ENCODE measurements at regions not wholly inside any gene's neighbourhood (a gene's known extent, or its start where the extent isn't known, plus 50 kb on each side); places are given as distances from the start of the nearest gene placed in this dataset.

DNA sequence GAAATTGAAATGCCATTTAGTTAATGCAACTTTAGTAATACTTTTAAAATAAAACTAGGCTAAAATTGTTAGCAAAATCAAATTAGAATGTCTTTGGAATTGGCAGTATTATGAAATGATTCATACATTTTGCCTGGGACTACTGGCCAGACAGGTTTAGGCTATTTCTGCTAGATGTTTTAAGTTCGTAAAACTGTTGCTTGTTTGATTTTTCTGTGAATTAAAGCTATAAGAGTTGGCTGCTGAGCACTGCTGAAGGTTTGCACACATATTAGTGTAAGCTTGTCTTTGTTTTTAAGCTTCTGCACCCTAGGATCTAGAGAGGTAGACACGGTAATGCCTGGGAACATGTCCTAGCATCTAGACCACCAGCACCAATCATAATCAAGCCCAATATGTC lies 1094.6 kb upstream of the ADGRL4 start:
- no peak for ATAC-seq
- H3K9me3 ChIP-seq (ENCODE audit: control insufficient read depth, low read length, poor library complexity, severe bottlenecking), result no peaks in the 10 kb centered on the region
- no peak for DNase-seq
- Mint-ChIP-seq H3K4me1 (no peaks in the 10 kb centered on the region), H3K4me3 (no peak overlapping the region), H3K36me3 (ENCODE audit: low read depth) (no peaks in the 10 kb centered on the region), H3K27me3 (no peaks in the 10 kb centered on the region), H3K27ac (no peak overlapping the region)

- no peak for DNase-seq
- Mint-ChIP-seq H3K4me3 (no peak overlapping the region), H3K36me3 (ENCODE audit: low read depth) (no peaks in the 10 kb centered on the region), H3K4me1 (no peaks in the 10 kb centered on the region), H3K27ac (no peak overlapping the region), H3K27me3 (no peaks in the 10 kb centered on the region)
- no peaks in the 10 kb centered on the region for H3K9me3 ChIP-seq (ENCODE audit: control insufficient read depth, low read length, poor library complexity, severe bottlenecking)
- ATAC-seq, result no peak
Measured at GRCh38 chr1:80099713-80100112, 1093.2 kb upstream of the ADGRL4 start.

DNA sequence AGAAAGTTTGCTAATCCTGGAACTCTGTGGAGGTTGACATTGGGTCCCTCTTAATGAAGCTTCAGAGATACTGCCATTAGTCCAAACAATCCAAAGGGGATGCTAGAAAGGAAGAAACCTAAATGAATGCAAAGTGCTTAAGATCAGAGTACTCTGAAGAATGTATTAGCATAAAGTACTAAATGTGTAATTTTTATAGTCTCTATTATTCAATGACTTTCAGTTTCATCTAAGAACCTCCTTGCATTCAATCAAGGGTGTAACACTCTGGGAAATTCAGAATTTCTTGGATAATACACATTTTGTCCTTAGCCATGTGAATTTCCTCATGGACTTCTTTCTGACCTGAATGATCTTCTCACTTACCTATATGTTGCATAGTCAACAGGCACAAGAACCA lies 1078.5 kb upstream of the ADGRL4 start:
- DNase-seq (no peak), ATAC-seq (no peak)
- Mint-ChIP-seq H3K36me3 (ENCODE audit: low read depth) (no peaks in the 10 kb centered on the region), H3K4me3 (no peak overlapping the region), H3K27me3 (no peaks in the 10 kb centered on the region), H3K4me1 (no peaks in the 10 kb centered on the region), H3K27ac (no peak overlapping the region)
- H3K9me3 ChIP-seq (ENCODE audit: control insufficient read depth, low read length, poor library complexity, severe bottlenecking), result no peaks in the 10 kb centered on the region

- H3K27me3 Mint-ChIP-seq, result no peaks in the 10 kb centered on the region
- DNase-seq (no peak), ATAC-seq (no peak)
- H3K36me3 Mint-ChIP-seq (ENCODE audit: low read depth), result no peaks in the 10 kb centered on the region
- no peaks in the 10 kb centered on the region for H3K4me1 Mint-ChIP-seq
- H3K4me3 Mint-ChIP-seq, result no peak overlapping the region
- no peaks in the 10 kb centered on the region for H3K9me3 ChIP-seq (ENCODE audit: control insufficient read depth, low read length, poor library complexity, severe bottlenecking)
- H3K27ac Mint-ChIP-seq, result no peak overlapping the region
Measured at GRCh38 chr1:80083892-80084291, 1077.4 kb upstream of the ADGRL4 start.

- Mint-ChIP-seq H3K27me3 (no peaks in the 10 kb centered on the region), H3K4me3 (no peak overlapping the region), H3K27ac (no peak overlapping the region), H3K36me3 (ENCODE audit: low read depth) (no peaks in the 10 kb centered on the region), H3K4me1 (no peaks in the 10 kb centered on the region)
- ATAC-seq (no peak), DNase-seq (no peak)
- no peaks in the 10 kb centered on the region for H3K9me3 ChIP-seq (ENCODE audit: control insufficient read depth, low read length, poor library complexity, severe bottlenecking)
Measured at GRCh38 chr1:80076469-80076868, 1069.9 kb upstream of the ADGRL4 start.

GRCh38 chr1:80075351-80075750 lies 1068.8 kb upstream of the ADGRL4 start:
- no peak for DNase-seq
- ATAC-seq, result no peak
- H3K9me3 ChIP-seq (ENCODE audit: control insufficient read depth, low read length, poor library complexity, severe bottlenecking), result no peaks in the 10 kb centered on the region
- no peaks in the 10 kb centered on the region for H3K4me1 Mint-ChIP-seq
- H3K27me3 Mint-ChIP-seq, result no peaks in the 10 kb centered on the region
- no peaks in the 10 kb centered on the region for H3K36me3 Mint-ChIP-seq (ENCODE audit: low read depth)
- no peak overlapping the region for H3K4me3 Mint-ChIP-seq
- H3K27ac Mint-ChIP-seq, result no peak overlapping the region

- H3K4me1 Mint-ChIP-seq, result no peaks in the 10 kb centered on the region
- ATAC-seq, result no peak
Measured at GRCh38 chr1:80072563-80072962, 1066.0 kb upstream of the ADGRL4 start.

DNA sequence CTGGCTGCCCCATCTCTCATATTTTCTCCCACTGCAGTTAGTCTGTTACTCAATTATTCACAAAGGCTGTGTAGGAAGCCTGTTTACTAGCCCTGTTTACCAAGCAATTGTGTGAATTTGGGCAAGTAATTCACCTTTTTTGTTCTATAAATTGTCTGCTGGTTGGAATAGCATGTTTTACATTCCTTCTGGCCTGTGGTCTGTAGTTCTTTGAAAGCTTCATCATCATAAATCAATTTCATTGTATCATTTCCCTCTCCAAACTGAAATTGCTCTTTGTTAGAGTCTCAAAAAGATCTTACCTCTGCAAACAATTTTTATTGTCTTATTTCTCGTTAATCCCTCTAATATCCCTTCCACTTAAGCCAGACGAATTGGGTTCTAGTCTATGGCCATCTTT lies 1059.5 kb upstream of the ADGRL4 start:
- H3K36me3 Mint-ChIP-seq (ENCODE audit: low read depth), result no peaks in the 10 kb centered on the region
- no peaks in the 10 kb centered on the region for H3K27me3 Mint-ChIP-seq
- no peak overlapping the region for H3K27ac Mint-ChIP-seq
- H3K4me1 Mint-ChIP-seq, result no peaks in the 10 kb centered on the region
- no peak overlapping the region for H3K4me3 Mint-ChIP-seq
- ATAC-seq (no peak), DNase-seq (no peak)
- no peaks in the 10 kb centered on the region for H3K9me3 ChIP-seq (ENCODE audit: control insufficient read depth, low read length, poor library complexity, severe bottlenecking)

More at GRCh38 chr1:80072563-80072962, 1066.0 kb upstream of the ADGRL4 start:
- Mint-ChIP-seq H3K4me3 (no peak overlapping the region), H3K27ac (no peak overlapping the region), H3K36me3 (ENCODE audit: low read depth) (no peaks in the 10 kb centered on the region), H3K27me3 (no peaks in the 10 kb centered on the region)
- H3K9me3 ChIP-seq (ENCODE audit: control insufficient read depth, low read length, poor library complexity, severe bottlenecking), result no peaks in the 10 kb centered on the region
- no peak for DNase-seq

DNA sequence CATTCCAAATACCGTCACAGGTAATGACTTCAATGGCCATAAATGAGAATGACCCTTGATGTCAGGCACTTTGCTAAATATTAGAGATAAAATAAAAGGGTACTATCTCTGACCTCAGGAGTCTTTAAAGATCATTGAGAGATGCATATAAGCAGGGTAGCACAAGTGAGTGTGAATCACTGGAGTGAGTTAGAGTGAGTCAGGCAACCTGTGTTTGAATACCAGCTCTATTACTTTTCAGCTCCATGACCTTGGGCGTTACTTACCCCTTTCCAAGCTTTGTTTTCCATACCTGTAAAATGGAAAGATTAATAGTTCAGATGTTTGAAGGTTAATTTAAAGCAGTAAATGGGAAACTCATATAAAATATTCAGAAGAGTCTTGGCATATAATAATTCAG lies 1058.0 kb upstream of the ADGRL4 start:
- no peak overlapping the region for H3K27ac Mint-ChIP-seq
- no peaks in the 10 kb centered on the region for H3K9me3 ChIP-seq (ENCODE audit: control insufficient read depth, low read length, poor library complexity, severe bottlenecking)
- no peaks in the 10 kb centered on the region for H3K27me3 Mint-ChIP-seq
- ATAC-seq, result no peak
- DNase-seq, result no peak
- H3K4me3 Mint-ChIP-seq, result no peak overlapping the region
- H3K4me1 Mint-ChIP-seq, result no peaks in the 10 kb centered on the region
- no peaks in the 10 kb centered on the region for H3K36me3 Mint-ChIP-seq (ENCODE audit: low read depth)

- ATAC-seq, result no peak
- no peak overlapping the region for H3K27ac Mint-ChIP-seq
- H3K9me3 ChIP-seq (ENCODE audit: control insufficient read depth, low read length, poor library complexity, severe bottlenecking), result no peaks in the 10 kb centered on the region
- no peaks in the 10 kb centered on the region for H3K27me3 Mint-ChIP-seq
- H3K4me3 Mint-ChIP-seq, result no peak overlapping the region
- H3K4me1 Mint-ChIP-seq, result no peaks in the 10 kb centered on the region
- no peaks in the 10 kb centered on the region for H3K36me3 Mint-ChIP-seq (ENCODE audit: low read depth)
- DNase-seq, result no peak
Measured at GRCh38 chr1:80059940-80060339, 1053.4 kb upstream of the ADGRL4 start.

DNA sequence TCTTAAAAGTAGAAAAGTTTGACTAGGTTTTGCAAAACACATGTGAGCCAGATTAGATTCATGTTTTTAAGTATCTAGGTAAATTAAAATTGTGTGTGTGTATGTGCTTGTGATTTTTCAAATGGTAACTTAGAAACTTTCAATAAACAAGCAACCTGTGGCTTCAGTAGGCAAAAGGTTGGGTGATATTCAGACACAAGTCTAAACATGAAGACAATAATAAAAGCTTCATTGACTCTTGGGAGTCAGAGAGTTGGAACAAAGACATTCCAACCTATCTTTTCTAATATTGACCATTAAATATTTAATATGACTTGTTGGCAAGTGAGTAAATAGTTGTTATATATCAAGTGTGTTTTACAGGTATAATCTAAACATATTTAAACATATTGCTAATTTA lies 1049.6 kb upstream of the ADGRL4 start:
- ATAC-seq, result no peak
- H3K9me3 ChIP-seq (ENCODE audit: control insufficient read depth, low read length, poor library complexity, severe bottlenecking), result no peaks in the 10 kb centered on the region
- DNase-seq, result no peak
- no peak overlapping the region for H3K4me3 Mint-ChIP-seq
- H3K27ac Mint-ChIP-seq, result no peak overlapping the region
- H3K4me1 Mint-ChIP-seq, result no peaks in the 10 kb centered on the region
- H3K27me3 Mint-ChIP-seq, result no peaks in the 10 kb centered on the region
- H3K36me3 Mint-ChIP-seq (ENCODE audit: low read depth), result no peaks in the 10 kb centered on the region

DNA sequence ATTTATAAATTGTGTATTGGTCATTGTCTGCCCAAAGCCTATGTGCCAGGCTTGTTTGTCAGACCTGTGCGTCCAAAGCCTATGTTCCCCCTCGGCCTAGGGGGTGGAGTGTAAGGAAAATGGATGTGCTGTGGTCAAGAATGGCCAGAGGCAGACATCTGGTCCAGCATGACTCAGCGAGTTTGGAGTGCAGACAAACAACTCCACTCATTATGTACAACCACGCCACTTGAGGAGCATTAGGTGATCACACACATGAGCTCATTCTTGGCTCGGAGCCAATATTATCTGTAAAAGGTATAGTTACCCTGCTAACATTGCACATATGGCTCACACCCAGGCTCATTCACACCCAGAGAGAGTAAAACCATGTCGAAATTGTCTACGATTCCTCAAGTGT lies 1047.6 kb upstream of the ADGRL4 start:
- Mint-ChIP-seq H3K27me3 (no peaks in the 10 kb centered on the region), H3K36me3 (ENCODE audit: low read depth) (no peaks in the 10 kb centered on the region), H3K4me3 (no peak overlapping the region), H3K27ac (no peak overlapping the region), H3K4me1 (no peaks in the 10 kb centered on the region)
- H3K9me3 ChIP-seq (ENCODE audit: control insufficient read depth, low read length, poor library complexity, severe bottlenecking), result no peaks in the 10 kb centered on the region
- ATAC-seq (no peak), DNase-seq (no peak)

- DNase-seq (no peak), ATAC-seq (no peak)
- Mint-ChIP-seq H3K27ac (no peak overlapping the region), H3K36me3 (ENCODE audit: low read depth) (no peaks in the 10 kb centered on the region), H3K4me1 (no peaks in the 10 kb centered on the region), H3K4me3 (no peak overlapping the region), H3K27me3 (no peaks in the 10 kb centered on the region)
- H3K9me3 ChIP-seq (ENCODE audit: control insufficient read depth, low read length, poor library complexity, severe bottlenecking), result no peaks in the 10 kb centered on the region
Measured at GRCh38 chr1:80053613-80054012, 1047.1 kb upstream of the ADGRL4 start.

DNA sequence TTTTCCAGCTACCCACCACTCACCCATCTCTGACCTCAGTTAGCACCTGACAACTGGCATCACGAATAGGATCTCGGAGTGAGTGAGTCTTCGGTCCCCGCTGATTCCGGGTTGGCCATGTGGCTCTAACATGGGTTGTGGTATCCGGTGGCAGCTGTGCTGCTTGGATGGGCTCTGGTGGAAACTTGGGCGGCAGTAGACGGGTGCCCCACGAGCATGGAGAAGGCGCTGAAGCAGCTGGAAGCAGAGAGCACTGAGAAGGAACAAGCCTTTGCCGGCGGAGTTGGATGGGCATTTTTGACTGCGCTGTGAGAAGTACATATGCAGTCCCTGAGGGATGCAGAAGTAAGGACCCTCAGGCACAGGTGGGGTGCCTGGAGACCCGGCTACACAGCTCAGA lies 1044.0 kb upstream of the ADGRL4 start:
- no peaks in the 10 kb centered on the region for H3K36me3 Mint-ChIP-seq (ENCODE audit: low read depth)
- no peak overlapping the region for H3K4me3 Mint-ChIP-seq
- H3K27me3 Mint-ChIP-seq, result no peaks in the 10 kb centered on the region
- no peak for DNase-seq
- no peak for ATAC-seq
- H3K27ac Mint-ChIP-seq, result no peak overlapping the region
- no peaks in the 10 kb centered on the region for H3K9me3 ChIP-seq (ENCODE audit: control insufficient read depth, low read length, poor library complexity, severe bottlenecking)
- no peaks in the 10 kb centered on the region for H3K4me1 Mint-ChIP-seq

DNA sequence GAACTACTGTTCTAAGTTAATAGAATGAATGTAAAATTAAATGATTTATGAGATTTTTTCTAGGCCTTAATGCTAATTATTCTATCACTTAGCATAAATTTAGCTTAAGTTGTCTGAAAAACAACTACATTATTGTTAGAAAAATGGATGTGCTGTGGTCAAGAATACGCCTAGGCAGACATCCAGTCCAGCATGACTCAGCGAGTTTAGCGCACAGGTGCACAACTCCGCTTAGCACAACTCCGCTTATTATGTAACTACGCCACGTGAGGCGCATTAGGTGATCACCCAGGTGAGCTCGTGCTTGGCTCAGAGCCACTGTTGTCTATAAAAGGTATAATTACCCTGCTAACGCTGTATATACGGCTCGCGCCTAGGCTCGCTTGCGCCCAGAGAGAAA lies 1043.6 kb upstream of the ADGRL4 start:
- Mint-ChIP-seq H3K27ac (no peak overlapping the region), H3K4me3 (no peak overlapping the region), H3K27me3 (no peaks in the 10 kb centered on the region), H3K4me1 (no peaks in the 10 kb centered on the region), H3K36me3 (ENCODE audit: low read depth) (no peaks in the 10 kb centered on the region)
- H3K9me3 ChIP-seq (ENCODE audit: control insufficient read depth, low read length, poor library complexity, severe bottlenecking), result no peaks in the 10 kb centered on the region
- DNase-seq, result no peak
- ATAC-seq, result no peak
